ENCODE measurements at regions not wholly inside any gene's neighbourhood (a gene's known extent, or its start where the extent isn't known, plus 50 kb on each side); places are given as distances from the start of the nearest gene placed in this dataset.
"Not testable (repeated sequence)": the region's sequence is repeated elsewhere in the genome, so short reads cannot be mapped to it uniquely, and the experiment has no call there.

GRCh38 chr6:86012991-86013390 is 370.3 kb upstream of the SYNCRIP start:
- H3K4me1 Mint-ChIP-seq (ENCODE audit: low read depth in 2 of 2); ATAC-seq (replicated peaks); H3K27ac Mint-ChIP-seq; H3K36me3 Mint-ChIP-seq (ENCODE audit: insufficient read depth); H3K9me3 Mint-ChIP-seq; H3K4me3 Mint-ChIP-seq; DNase-seq; H3K27me3 Mint-ChIP-seq: not testable (repeated sequence)

GRCh38 chr6:86010915-86011786 is 368.5 kb upstream of the SYNCRIP start:
- H3K4me3 Mint-ChIP-seq: no peak overlapping the region
- no peaks in the 10 kb centered on the region for H3K4me1 Mint-ChIP-seq (ENCODE audit: low read depth in 2 of 2)
- ATAC-seq (replicated peaks) (no peak), DNase-seq (no peak)
- H3K9me3 Mint-ChIP-seq: peaks cover 0 to 7% of the 10 kb centered on the region in 2 donors
- peaks cover 3% of the 10 kb centered on the region for H3K36me3 Mint-ChIP-seq (ENCODE audit: insufficient read depth)
- no peaks in the 10 kb centered on the region for H3K27me3 Mint-ChIP-seq
- H3K27ac Mint-ChIP-seq: no peak overlapping the region

- H3K27ac Mint-ChIP-seq: no peak overlapping the region
- no peaks in the 10 kb centered on the region for H3K36me3 Mint-ChIP-seq (ENCODE audit: insufficient read depth)
Measured at GRCh38 chr6:85997206-85997605, 354.5 kb upstream of the SYNCRIP start.

GRCh38 chr6:85996034-85996375 is 353.3 kb upstream of the SYNCRIP start:
- Mint-ChIP-seq H3K4me3 (no peak overlapping the region), H3K36me3 (ENCODE audit: insufficient read depth) (no peaks in the 10 kb centered on the region), H3K27me3 (no peaks in the 10 kb centered on the region), H3K9me3 (peaks cover 5 to 9% of the 10 kb centered on the region in 2 donors), H3K4me1 (ENCODE audit: low read depth in 2 of 2) (no peaks in the 10 kb centered on the region), H3K27ac (no peak overlapping the region)
- no peak for ATAC-seq (replicated peaks)
- no peak for DNase-seq

More at GRCh38 chr6:85997206-85997605, 354.5 kb upstream of the SYNCRIP start:
- no peak for DNase-seq
- Mint-ChIP-seq H3K4me1 (ENCODE audit: low read depth in 2 of 2) (no peaks in the 10 kb centered on the region), H3K4me3 (no peak overlapping the region), H3K9me3 (peaks cover 5 to 9% of the 10 kb centered on the region in 2 donors), H3K27me3 (no peaks in the 10 kb centered on the region)
- no peak for ATAC-seq (replicated peaks)

- no peak for ATAC-seq (replicated peaks)
- Mint-ChIP-seq H3K27me3 (no peaks in the 10 kb centered on the region), H3K9me3 (peaks cover 5 to 9% of the 10 kb centered on the region in 2 donors), H3K4me1 (ENCODE audit: low read depth in 2 of 2) (no peaks in the 10 kb centered on the region), H3K4me3 (no peak overlapping the region), H3K36me3 (ENCODE audit: insufficient read depth) (no peaks in the 10 kb centered on the region), H3K27ac (no peak overlapping the region)
- no peak for DNase-seq
Measured at GRCh38 chr6:85995339-85996033, 352.8 kb upstream of the SYNCRIP start.

GRCh38 chr6:85986681-85987080 is 344.0 kb upstream of the SYNCRIP start:
- no peak for DNase-seq
- no peak for ATAC-seq (replicated peaks)
- Mint-ChIP-seq H3K36me3 (ENCODE audit: insufficient read depth) (no peaks in the 10 kb centered on the region), H3K4me3 (no peak overlapping the region), H3K9me3 (peaks cover 8 to 21% of the 10 kb centered on the region in 2 donors), H3K4me1 (ENCODE audit: low read depth in 2 of 2) (no peaks in the 10 kb centered on the region), H3K27me3 (no peaks in the 10 kb centered on the region), H3K27ac (no peak overlapping the region)

GRCh38 chr6:85983032-85983659 is 340.5 kb upstream of the SYNCRIP start:
- peaks cover 7 to 15% of the 10 kb centered on the region in 2 donors for H3K9me3 Mint-ChIP-seq
- H3K4me3 Mint-ChIP-seq: no peak overlapping the region
- H3K36me3 Mint-ChIP-seq (ENCODE audit: insufficient read depth): no peaks in the 10 kb centered on the region
- H3K27me3 Mint-ChIP-seq: no peaks in the 10 kb centered on the region
- H3K27ac Mint-ChIP-seq: no peak overlapping the region
- DNase-seq (no peak), ATAC-seq (replicated peaks) (no peak)
- no peaks in the 10 kb centered on the region for H3K4me1 Mint-ChIP-seq (ENCODE audit: low read depth in 2 of 2)

- no peak overlapping the region for H3K4me3 Mint-ChIP-seq
- H3K36me3 Mint-ChIP-seq (ENCODE audit: insufficient read depth): no peaks in the 10 kb centered on the region
- H3K27ac Mint-ChIP-seq: no peak overlapping the region
Measured at GRCh38 chr6:85977661-85978060, 335.0 kb upstream of the SYNCRIP start.

GRCh38 chr6:85975957-85976356 is 333.3 kb upstream of the SYNCRIP start:
- no peaks in the 10 kb centered on the region for H3K36me3 Mint-ChIP-seq (ENCODE audit: insufficient read depth)
- no peak overlapping the region for H3K4me3 Mint-ChIP-seq
- peaks cover 4 to 8% of the 10 kb centered on the region in 2 donors for H3K9me3 Mint-ChIP-seq
- peaks cover 0 to 6% of the 10 kb centered on the region in 2 donors for H3K27me3 Mint-ChIP-seq
- ATAC-seq (replicated peaks) (no peak), DNase-seq (no peak)
- H3K27ac Mint-ChIP-seq: no peak overlapping the region
- H3K4me1 Mint-ChIP-seq (ENCODE audit: low read depth in 2 of 2): no peaks in the 10 kb centered on the region

More at GRCh38 chr6:85977661-85978060, 335.0 kb upstream of the SYNCRIP start:
- H3K4me1 Mint-ChIP-seq (ENCODE audit: low read depth in 2 of 2): no peaks in the 10 kb centered on the region
- peaks cover 4 to 8% of the 10 kb centered on the region in 2 donors for H3K9me3 Mint-ChIP-seq
- no peak for DNase-seq
- no peak for ATAC-seq (replicated peaks)
- H3K27me3 Mint-ChIP-seq: peaks cover 0 to 6% of the 10 kb centered on the region in 2 donors

GRCh38 chr6:85971238-85971637 is 328.6 kb upstream of the SYNCRIP start:
- no peak overlapping the region for H3K27ac Mint-ChIP-seq
- H3K4me1 Mint-ChIP-seq (ENCODE audit: low read depth in 2 of 2): no peaks in the 10 kb centered on the region
- H3K27me3 Mint-ChIP-seq: peaks cover 0 to 6% of the 10 kb centered on the region in 2 donors
- peaks cover 3 to 8% of the 10 kb centered on the region in 2 donors for H3K9me3 Mint-ChIP-seq
- DNase-seq (no peak), ATAC-seq (replicated peaks) (no peak)
- no peak overlapping the region for H3K4me3 Mint-ChIP-seq
- H3K36me3 Mint-ChIP-seq (ENCODE audit: insufficient read depth): no peaks in the 10 kb centered on the region

GRCh38 chr6:85966828-85967227 is 324.1 kb upstream of the SYNCRIP start:
- Mint-ChIP-seq H3K4me1 (ENCODE audit: low read depth in 2 of 2) (no peaks in the 10 kb centered on the region), H3K27me3 (no peaks in the 10 kb centered on the region), H3K27ac (no peak overlapping the region), H3K9me3 (no peaks in the 10 kb centered on the region), H3K4me3 (no peak overlapping the region), H3K36me3 (ENCODE audit: insufficient read depth) (no peaks in the 10 kb centered on the region)
- ATAC-seq (replicated peaks): no peak
- DNase-seq: no peak

- no peak overlapping the region for H3K27ac Mint-ChIP-seq
- H3K4me3 Mint-ChIP-seq: no peak overlapping the region
- no peak for ATAC-seq (replicated peaks)
Measured at GRCh38 chr6:85961746-85962145, 319.1 kb upstream of the SYNCRIP start.

GRCh38 chr6:85961125-85961524 is 318.4 kb upstream of the SYNCRIP start:
- no peak overlapping the region for H3K27ac Mint-ChIP-seq
- H3K4me3 Mint-ChIP-seq: no peak overlapping the region
- H3K9me3 Mint-ChIP-seq: peaks cover 0 to 4% of the 10 kb centered on the region in 2 donors
- ATAC-seq (replicated peaks) (no peak), DNase-seq (no peak)
- no peaks in the 10 kb centered on the region for H3K36me3 Mint-ChIP-seq (ENCODE audit: insufficient read depth)
- H3K27me3 Mint-ChIP-seq: no peaks in the 10 kb centered on the region
- no peaks in the 10 kb centered on the region for H3K4me1 Mint-ChIP-seq (ENCODE audit: low read depth in 2 of 2)

More at GRCh38 chr6:85961746-85962145, 319.1 kb upstream of the SYNCRIP start:
- Mint-ChIP-seq H3K36me3 (ENCODE audit: insufficient read depth) (no peaks in the 10 kb centered on the region), H3K27me3 (no peaks in the 10 kb centered on the region), H3K4me1 (ENCODE audit: low read depth in 2 of 2) (no peaks in the 10 kb centered on the region), H3K9me3 (peaks cover 0 to 4% of the 10 kb centered on the region in 2 donors)
- no peak for DNase-seq
